ENCODE measurements at regions not wholly inside any gene's neighbourhood (a gene's known extent, or its start where the extent isn't known, plus 50 kb on each side); places are given as distances from the start of the nearest gene placed in this dataset.

DNA sequence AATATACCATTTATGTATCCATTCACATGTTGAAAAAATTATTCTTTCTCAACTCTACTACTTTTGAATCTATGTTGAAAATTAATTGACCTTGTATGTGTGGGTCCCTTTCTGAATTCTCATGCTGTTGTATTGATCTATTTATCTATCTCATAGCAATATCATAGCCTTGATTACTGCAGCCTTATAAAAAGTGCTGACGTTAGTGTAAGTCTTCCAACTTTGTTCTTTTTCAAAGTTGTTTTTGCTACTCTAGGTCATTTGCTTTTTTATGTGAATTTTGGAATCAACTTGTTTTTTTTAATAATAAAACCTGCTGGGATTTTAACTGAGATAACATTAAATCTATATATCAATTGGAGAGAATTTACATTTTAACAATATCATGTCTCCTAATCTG, 52.2 kb upstream of the PAX3 start:
- no peak for DNase-seq

DNA sequence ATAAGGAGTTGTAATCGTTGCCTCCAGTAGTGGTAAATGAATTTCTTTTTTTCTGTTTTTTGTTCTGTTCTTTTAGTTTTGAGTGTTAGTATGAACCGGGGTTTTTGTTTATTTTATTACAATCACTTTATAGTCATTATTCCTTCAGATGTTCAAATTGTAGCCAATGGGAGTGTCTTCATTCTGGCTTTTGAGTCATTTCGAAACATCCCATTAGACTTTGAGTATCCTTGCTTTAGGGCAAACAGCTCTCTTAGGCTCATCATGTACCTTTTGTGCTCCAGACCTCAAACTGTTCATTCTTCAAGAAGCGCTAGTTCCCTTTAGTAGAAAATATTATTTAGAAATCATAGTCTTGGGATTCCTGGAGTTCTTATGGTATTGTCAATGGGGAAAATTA, 54.2 kb upstream of the PAX3 start:
- DNase-seq: no peak

DNA sequence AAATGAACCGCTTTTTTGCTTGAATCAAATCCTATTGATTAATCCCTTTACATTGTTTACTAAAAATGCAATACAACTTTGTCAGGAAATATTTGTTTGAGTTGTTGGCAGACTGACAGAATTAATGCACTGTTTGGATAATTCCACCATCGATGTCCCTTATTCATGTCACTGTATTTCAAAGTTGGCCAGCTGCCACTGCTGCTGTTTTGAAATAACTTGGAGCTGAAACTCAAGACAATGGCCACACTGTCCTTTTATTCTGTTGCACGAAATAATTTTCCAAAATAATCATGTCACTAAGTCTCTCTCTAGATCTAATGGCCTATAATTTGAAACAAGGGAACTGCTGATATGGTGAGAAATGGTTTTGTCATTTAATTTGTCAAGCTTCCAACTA, 55.2 kb upstream of the PAX3 start:
- no peak for DNase-seq

DNA sequence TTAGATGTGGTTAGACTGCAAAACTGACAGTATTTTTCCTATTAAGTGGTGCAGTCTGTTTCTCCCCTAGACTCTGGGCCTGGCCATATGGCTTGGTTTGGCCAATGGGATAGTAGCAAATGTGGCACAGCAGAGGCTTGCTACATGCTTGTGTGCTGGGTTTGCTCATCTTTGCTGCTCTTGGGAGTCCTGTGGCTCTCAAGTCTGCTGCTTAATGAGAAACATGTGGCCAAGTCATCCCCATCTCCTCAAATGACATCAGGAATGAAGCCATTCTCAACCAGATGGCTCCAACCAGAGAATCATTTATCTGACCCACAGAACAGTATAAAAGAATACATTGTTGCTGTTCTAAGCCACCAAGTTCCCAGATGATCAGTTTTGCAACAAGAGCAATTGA, 57.1 kb upstream of the PAX3 start:
- no peak for DNase-seq

DNA sequence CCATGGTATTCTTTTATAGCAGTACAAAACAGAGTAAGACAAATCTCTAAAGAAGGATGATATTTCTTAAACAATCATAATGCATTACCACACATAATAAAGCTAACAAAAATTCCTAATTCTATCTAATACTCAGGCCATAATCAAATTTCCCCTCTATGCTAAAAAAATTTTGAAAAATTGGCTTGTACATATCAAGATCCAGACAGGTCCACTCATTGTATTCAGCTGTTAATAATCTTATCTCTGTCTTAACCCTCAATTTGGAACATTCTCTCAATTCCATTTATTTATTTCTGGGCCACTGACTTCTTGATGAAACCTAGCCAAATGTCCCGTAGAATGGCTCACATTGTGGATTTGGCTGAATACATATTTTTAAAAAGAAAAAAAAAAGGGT, 59.1 kb upstream of the PAX3 start:
- DNase-seq: no peak

DNA sequence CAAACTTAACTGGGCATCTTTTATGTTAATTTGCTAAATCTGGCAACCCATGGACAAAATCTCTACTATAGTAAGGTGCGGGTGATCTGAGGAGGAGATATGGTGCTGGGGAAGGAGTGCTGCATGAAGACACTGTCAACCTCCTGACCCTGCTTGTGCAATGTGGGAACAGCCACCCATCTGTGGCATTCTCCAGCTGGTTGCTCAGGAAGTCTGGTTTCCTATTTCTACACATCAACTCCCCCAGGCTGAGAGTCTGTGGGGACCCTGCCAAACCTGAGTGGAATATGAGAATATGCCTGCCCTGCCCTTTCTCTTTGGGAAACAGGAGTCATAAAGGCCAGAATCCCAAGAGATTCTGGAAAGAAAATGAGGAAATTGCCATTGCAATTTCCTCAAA, 60.1 kb upstream of the PAX3 start:
- no peak for DNase-seq

DNA sequence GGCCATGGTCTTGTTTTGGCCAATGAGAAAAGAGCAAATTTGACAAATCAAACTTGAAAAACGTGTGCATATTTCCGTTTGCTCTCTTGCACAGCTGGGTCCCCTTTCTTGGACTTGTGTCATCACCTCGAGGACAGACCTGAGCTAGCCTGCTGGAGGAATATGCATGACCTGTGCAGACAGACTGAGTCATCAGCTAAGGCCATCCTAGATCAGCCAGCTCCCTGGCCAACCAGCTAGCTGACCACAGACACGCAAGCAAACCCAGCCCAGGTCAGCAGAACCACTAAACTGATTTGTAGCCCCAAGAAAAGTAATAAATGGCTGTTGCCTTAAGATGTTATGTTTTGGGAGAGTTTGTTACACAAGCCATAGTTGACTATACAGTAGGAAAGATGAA, 61.3 kb upstream of the PAX3 start:
- no peak for DNase-seq

DNA sequence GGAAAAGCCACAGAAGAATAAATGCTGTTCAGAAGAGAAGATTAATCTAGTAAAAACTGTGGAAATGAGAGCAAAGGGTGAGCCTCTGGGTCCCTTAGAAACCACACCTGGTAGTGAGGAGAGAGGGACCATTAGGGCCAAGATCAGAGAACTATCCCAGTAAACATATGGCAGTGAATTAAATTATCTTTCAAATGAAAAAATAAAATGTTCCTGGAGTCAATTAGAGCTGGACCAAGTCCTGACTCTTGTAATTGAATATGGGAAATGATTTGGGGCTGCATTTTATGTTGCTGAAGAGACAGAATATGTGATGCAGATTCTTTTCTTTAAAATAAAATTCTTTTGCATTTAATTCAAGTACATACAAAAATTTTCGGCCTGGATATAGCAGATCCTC, 62.2 kb upstream of the PAX3 start:
- DNase-seq: no peak

DNA sequence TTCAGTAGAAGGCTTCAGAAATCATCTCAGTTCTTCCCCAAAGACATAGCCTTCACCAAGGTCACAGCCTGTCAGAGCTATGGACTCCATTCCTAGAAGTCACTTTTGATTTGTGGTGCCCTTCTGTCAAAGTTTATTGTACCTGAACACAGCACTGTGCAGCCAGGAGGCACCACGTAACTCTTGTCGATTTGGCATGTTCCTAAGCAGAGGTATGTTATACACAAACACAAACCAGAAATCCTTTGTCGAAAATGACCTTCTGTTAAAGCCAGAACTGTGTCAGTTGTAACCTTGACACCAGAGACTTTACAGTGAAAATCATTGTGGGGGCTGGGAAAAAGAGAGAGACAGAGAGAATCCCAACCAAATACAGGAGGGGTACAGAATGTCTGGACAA, 62.6 kb upstream of the SGPP2 start:
- no peak for DNase-seq

DNA sequence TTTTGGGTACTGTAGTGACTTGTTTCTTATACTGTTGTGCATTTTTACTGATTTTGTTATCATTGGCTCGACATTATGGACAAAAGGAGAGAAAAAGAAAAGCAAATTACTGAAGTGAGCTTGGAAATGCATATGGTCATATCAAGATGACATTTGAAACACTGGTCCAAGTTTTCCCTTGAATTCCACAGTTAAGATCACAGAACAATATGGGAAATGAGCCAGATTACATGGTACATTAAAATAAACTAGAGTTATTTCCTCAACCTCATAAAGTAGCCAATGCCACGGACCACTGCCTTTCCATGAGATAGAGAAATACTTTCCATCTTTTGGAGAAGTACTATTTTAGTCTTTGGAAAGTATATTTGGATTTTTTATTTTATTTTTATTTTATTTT, 62.0 kb upstream of the SGPP2 start:
- DNase-seq: no peak

DNA sequence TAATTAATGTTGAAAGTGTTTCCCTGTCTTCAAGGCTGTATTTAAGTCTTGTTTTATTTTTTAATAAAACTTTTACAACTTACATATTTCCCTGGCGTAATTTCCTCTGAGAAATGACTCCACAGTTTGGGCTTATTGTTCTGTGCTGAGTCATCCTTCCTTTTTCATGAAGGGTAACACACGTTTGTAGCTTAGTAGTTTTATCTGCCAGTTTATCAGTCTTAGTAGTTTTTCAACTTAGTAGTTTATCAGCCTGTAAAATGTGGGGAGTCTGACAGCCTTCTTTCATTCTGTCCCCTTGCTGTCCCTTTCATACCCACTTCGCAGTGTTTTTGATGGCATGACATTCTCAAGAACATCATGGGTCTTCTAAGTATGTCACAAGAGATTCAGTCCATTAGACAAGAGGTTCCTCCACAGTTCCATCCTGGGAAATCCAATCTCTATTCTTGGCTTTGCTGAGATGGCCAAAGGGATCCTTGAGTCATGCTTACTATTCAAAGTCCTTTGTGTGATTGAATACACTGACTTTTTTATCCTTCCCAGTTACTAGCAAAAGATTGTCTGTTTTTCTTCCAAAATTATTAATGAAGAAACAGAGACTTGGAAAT, 60.0 kb upstream of the SGPP2 start:
- DNase-seq: no peak

DNA sequence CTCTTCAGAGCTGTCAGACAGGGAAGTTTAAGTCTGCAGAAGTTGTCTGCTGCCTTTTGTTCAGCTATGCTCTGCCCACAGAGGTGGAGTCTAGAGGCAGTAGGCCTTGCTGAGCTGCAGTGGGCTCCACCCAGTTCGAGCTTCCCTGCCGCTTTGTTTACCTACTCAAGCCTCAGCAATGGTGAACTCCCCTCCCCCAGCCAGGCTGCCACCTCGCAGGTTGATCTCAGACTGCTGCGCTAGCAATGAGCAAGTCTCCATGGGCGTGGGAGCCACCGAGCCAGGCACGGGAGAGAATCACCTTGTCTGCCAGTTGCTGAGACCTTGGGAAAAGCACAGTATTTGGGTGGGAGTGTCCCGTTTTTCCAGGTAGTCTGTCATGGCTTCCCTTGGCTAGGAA, 56.1 kb upstream of the SGPP2 start:
- DNase-seq: peak in 1 of 2 experiments; percentile 44

DNA sequence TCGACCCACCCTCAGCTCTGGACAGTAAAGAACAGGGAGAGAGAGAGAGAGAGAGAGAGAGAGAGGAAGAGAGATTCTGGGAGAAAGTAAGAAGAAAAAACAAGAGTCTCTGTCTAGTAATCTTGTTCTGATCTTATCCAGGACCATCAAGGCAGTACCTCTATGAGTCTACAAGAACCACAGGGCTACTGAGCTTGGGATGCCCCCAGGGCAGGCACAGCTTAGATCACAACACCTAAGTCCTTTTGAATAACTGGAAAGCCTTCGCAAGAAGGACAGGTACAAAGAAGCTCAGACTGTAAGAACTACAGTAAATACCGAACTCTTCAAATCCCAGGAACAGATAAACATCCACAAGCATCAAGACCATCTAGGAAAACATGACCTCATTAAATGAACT, 51.4 kb upstream of the SGPP2 start:
- no peak for DNase-seq

Data from NCI-H187 (cell line).